AG04450 (cell line): ENCODE measurements at regions not wholly inside any gene's neighbourhood (a gene's known extent, or its start where the extent isn't known, plus 50 kb on each side); places are given as distances from the start of the nearest gene placed in this dataset.

ENCODE experiments used
- CTCF ChIA-PET: fragments of 300-600, 350-600 bp; formaldehyde crosslinking; extraction: SDS; loops from one replicate; lab custom pipeline; 2022; ENCODE audit warnings: antibody characterized with exemption, inconsistent platforms; lab: Charles Lee
- POLR2A ChIA-PET: fragments of 350-600 bp; formaldehyde crosslinking; extraction: SDS; loops from one replicate; lab custom pipeline; 2021; ENCODE audit warnings: antibody characterized with exemption, inconsistent platforms; lab: Yijun Ruan, JAX
- DNase-seq: peaks from one replicate; pipeline ENCODE4 v3.0.0-alpha.2; 2011; ENCODE audit warnings: low read depth, low spot score
- H3K27ac ChIP-seq: one replicate; pipeline ENCODE4 v1.5.1; 2012; ENCODE audit warnings: low read depth, low read length, control low read depth
- H3K27me3 ChIP-seq: one replicate; pipeline ENCODE4 v1.6.0; 2012; ENCODE audit warnings: low read length; ENCODE audit not compliant: control insufficient read depth, insufficient read depth
- H3K4me3 ChIP-seq: 2 replicates; pipeline ENCODE4 v1.5.1; 2011; ENCODE audit warnings: mild to moderate bottlenecking, low read depth, low read length, control low read depth
- H3K9me3 ChIP-seq: 2 replicates; pipeline ENCODE4 v1.5.1; 2012; ENCODE audit warnings: low read length; ENCODE audit not compliant: control insufficient read depth, insufficient read depth
- CTCF ChIP-seq: IDR thresholded peaks from 2 replicates; pipeline ENCODE4 v1.5.1; 2011; ENCODE audit warnings: low read depth, low read length, control low read depth, inconsistent platforms

GRCh38 chr1:198918920-198919319, 280.1 kb downstream of the PTPRC start:
- no peak overlapping the region for H3K27ac ChIP-seq
- no peak for DNase-seq
- TF ChIP-seq CTCF = no peak
- no peaks in the 10 kb centered on the region for H3K27me3 ChIP-seq
- no peaks in the 10 kb centered on the region for H3K9me3 ChIP-seq
- CTCF ChIA-PET = no interaction called here
- POLR2A ChIA-PET = no interaction called here
- no peak overlapping the region for H3K4me3 ChIP-seq

GRCh38 chr1:198919667-198920398, 281.0 kb downstream of the PTPRC start:
- Histone ChIP-seq H3K4me3 (no peak overlapping the region), H3K27ac (no peak overlapping the region), H3K9me3 (no peaks in the 10 kb centered on the region), H3K27me3 (no peaks in the 10 kb centered on the region)
- TF ChIP-seq CTCF = no peak
- DNase-seq = no peak
- ChIA-PET CTCF (no interaction called here), POLR2A (no interaction called here)

- Histone ChIP-seq H3K27me3 (no peaks in the 10 kb centered on the region), H3K4me3 (no peak overlapping the region), H3K27ac (no peak overlapping the region), H3K9me3 (no peaks in the 10 kb centered on the region)
- DNase-seq = no peak
- no peak for TF ChIP-seq CTCF
- CTCF ChIA-PET = no interaction called here
- POLR2A ChIA-PET = no interaction called here
These were observed 284.0 kb downstream of the PTPRC start for GRCh38 chr1:198922638-198923430.

GRCh38 chr1:198923993-198924392, 285.2 kb downstream of the PTPRC start:
- ChIA-PET POLR2A (no interaction called here), CTCF (no interaction called here)
- no peak overlapping the region for H3K4me3 ChIP-seq
- TF ChIP-seq CTCF = no peak
- no peaks in the 10 kb centered on the region for H3K27me3 ChIP-seq
- no peak overlapping the region for H3K27ac ChIP-seq
- H3K9me3 ChIP-seq = no peaks in the 10 kb centered on the region
- no peak for DNase-seq

GRCh38 chr1:198925567-198925966, 286.7 kb downstream of the PTPRC start:
- no peak overlapping the region for H3K4me3 ChIP-seq
- CTCF ChIA-PET = no interaction called here
- no peak overlapping the region for H3K27ac ChIP-seq
- POLR2A ChIA-PET = no interaction called here
- no peaks in the 10 kb centered on the region for H3K27me3 ChIP-seq
- TF ChIP-seq CTCF = no peak
- H3K9me3 ChIP-seq = no peaks in the 10 kb centered on the region
- no peak for DNase-seq
